HG03575 (cell line): ENCODE measurements at regions not wholly inside any gene's neighbourhood (a gene's known extent, or its start where the extent isn't known, plus 50 kb on each side); places are given as distances from the start of the nearest gene placed in this dataset.

Experiments
- ATAC-seq: cut with Tn5 transposase; IDR thresholded peaks from one replicate; pipeline ENCODE4 v1.9.1; 2021; ENCODE audit not compliant: unreplicated experiment, insufficient number of reproducible peaks, low FRiP score; ENCODE audit errors: extremely low read depth

GRCh38 chr4:62407534-62407933, 1207.4 kb downstream of the ADGRL3 start:
- ATAC-seq: no peak

- ATAC-seq: no peak
Observed at GRCh38 chr4:62402088-62402806, 1202.1 kb downstream of the ADGRL3 start.

- ATAC-seq: no peak
Observed at GRCh38 chr4:62399242-62399641, 1199.1 kb downstream of the ADGRL3 start.

- ATAC-seq: no peak
Observed at GRCh38 chr4:62398318-62398717, 1198.2 kb downstream of the ADGRL3 start.

- ATAC-seq: no peak
Observed at GRCh38 chr4:62394766-62395165, 1194.6 kb downstream of the ADGRL3 start.

- no peak for ATAC-seq
Observed at GRCh38 chr4:62387808-62388207, 1187.7 kb downstream of the ADGRL3 start.

GRCh38 chr4:62377700-62378099, 1177.6 kb downstream of the ADGRL3 start:
- ATAC-seq: no peak

GRCh38 chr4:62377245-62377644, 1177.1 kb downstream of the ADGRL3 start:
- no peak for ATAC-seq

- no peak for ATAC-seq
Observed at GRCh38 chr4:62366939-62367338, 1166.8 kb downstream of the ADGRL3 start.

GRCh38 chr4:62360156-62360545, 1160.0 kb downstream of the ADGRL3 start:
- ATAC-seq: no peak

GRCh38 chr4:62359441-62360155, 1159.5 kb downstream of the ADGRL3 start:
- ATAC-seq: no peak

- ATAC-seq: no peak
Observed at GRCh38 chr4:62344915-62345314, 1144.8 kb downstream of the ADGRL3 start.

GRCh38 chr4:62344474-62344873, 1144.3 kb downstream of the ADGRL3 start:
- ATAC-seq: no peak

- ATAC-seq: no peak
Observed at GRCh38 chr4:62342346-62342745, 1142.2 kb downstream of the ADGRL3 start.

GRCh38 chr4:62328526-62328925, 1128.4 kb downstream of the ADGRL3 start:
- ATAC-seq: no peak

- ATAC-seq: no peak
Observed at GRCh38 chr4:62327612-62328297, 1127.6 kb downstream of the ADGRL3 start.

GRCh38 chr4:62324215-62324614, 1124.1 kb downstream of the ADGRL3 start:
- ATAC-seq: no peak

- ATAC-seq: no peak
Observed at GRCh38 chr4:62320612-62321011, 1120.5 kb downstream of the ADGRL3 start.

- ATAC-seq: no peak
Observed at GRCh38 chr4:62302710-62303109, 1102.6 kb downstream of the ADGRL3 start.

- ATAC-seq: no peak
Observed at GRCh38 chr4:62301500-62301899, 1101.4 kb downstream of the ADGRL3 start.
